Naive thymus-derived CD4-positive, alpha-beta T cell (primary cell): ENCODE measurements at regions not wholly inside any gene's neighbourhood (a gene's known extent, or its start where the extent isn't known, plus 50 kb on each side); places are given as distances from the start of the nearest gene placed in this dataset.

Source experiments
- ATAC-seq: fragments of 150-1000 bp; cut with Tn5 transposase; 2 replicates; pipeline ENCODE4 v1.10.0; 2021; ENCODE audit warnings: mild to moderate bottlenecking, moderate library complexity
- CTCF ChIA-PET: fragments of 350-600 bp; sonication (Branson Sonifier 250); formaldehyde crosslinking; loops from one replicate; lab custom pipeline; 2021; ENCODE audit warnings: antibody characterized with exemption; lab: Charles Lee
- POLR2A ChIA-PET: fragments of 350-600 bp; sonication (Branson Sonifier 250); formaldehyde crosslinking; loops from one replicate; lab custom pipeline; 2021; ENCODE audit warnings: antibody characterized with exemption, inconsistent platforms; lab: Charles Lee
- DNase-seq, 9 donors: peaks; one replicate each; pipeline versions ENCODE4 v3.0.0 to v3.0.0-alpha.2; 2020 to 2022; ENCODE audit warnings: mixed read lengths in 1 of 9
- H3K27ac ChIP-seq: one replicate; pipeline ENCODE4 v1.7.0; 2013; ENCODE audit warnings: mild to moderate bottlenecking, low read depth, low read length, moderate library complexity
- H3K27me3 ChIP-seq, 2 donors: one replicate each; pipeline ENCODE4 v1.7.0; 2013; ENCODE audit warnings: low read length in 2 of 2, mild to moderate bottlenecking in 2 of 2, moderate library complexity in 2 of 2; ENCODE audit not compliant: control insufficient read depth in 2 of 2, insufficient read depth in 2 of 2
- H3K36me3 ChIP-seq, 3 experiments: 1 replicate in 2 of 3; 2 replicates in 1 of 3; pipeline ENCODE4 v1.7.0; 2013; ENCODE audit warnings: low read length in 3 of 3, mild to moderate bottlenecking in 3 of 3, moderate library complexity in 1 of 3; ENCODE audit not compliant: insufficient read depth in 3 of 3, control insufficient read depth in 2 of 3
- H3K4me1 ChIP-seq, 2 donors: one replicate each; pipeline ENCODE4 v1.7.0; 2013; ENCODE audit warnings: low read length in 2 of 2, mild to moderate bottlenecking in 2 of 2, moderate library complexity in 1 of 2; ENCODE audit not compliant: control insufficient read depth in 2 of 2, insufficient read depth in 2 of 2
- H3K4me3 ChIP-seq: 2 replicates; pipeline ENCODE4 v1.7.0; 2013; ENCODE audit warnings: mild to moderate bottlenecking, low read length
- H3K9me3 ChIP-seq, 3 experiments: 1 replicate in 2 of 3; 2 replicates in 1 of 3; pipeline ENCODE4 v1.7.0; 2013; ENCODE audit warnings: low read length in 3 of 3; ENCODE audit not compliant: control insufficient read depth in 2 of 3
- H3K27ac Mint-ChIP-seq, 9 donors: one replicate each; pipeline ENCODE4 v1.8.0; 2020 to 2022; ENCODE audit warnings: mixed read lengths in 9 of 9, mild to moderate bottlenecking in 8 of 9, moderate library complexity in 5 of 9, inconsistent platforms in 2 of 9
- H3K27me3 Mint-ChIP-seq, 5 donors: one replicate each; pipeline ENCODE4 v1.8.0; 2021 to 2022; ENCODE audit warnings: mixed read lengths in 5 of 5, mild to moderate bottlenecking in 1 of 5
- H3K36me3 Mint-ChIP-seq, 5 donors: one replicate each; pipeline ENCODE4 v1.8.0; 2020 to 2022; ENCODE audit warnings: mixed read lengths in 5 of 5, mild to moderate bottlenecking in 3 of 5, inconsistent platforms in 1 of 5
- H3K4me1 Mint-ChIP-seq, 7 donors: one replicate each; pipeline ENCODE4 v1.8.0; 2020 to 2022; ENCODE audit warnings: mixed read lengths in 7 of 7, mild to moderate bottlenecking in 3 of 7, inconsistent platforms in 1 of 7
- H3K4me3 Mint-ChIP-seq, 10 donors: one replicate each; pipeline ENCODE4 v1.8.0; 2020 to 2022; ENCODE audit warnings: mild to moderate bottlenecking in 10 of 10, mixed read lengths in 10 of 10, moderate library complexity in 6 of 10, inconsistent platforms in 2 of 10
- H3K9me3 Mint-ChIP-seq, 11 donors: one replicate each; pipeline ENCODE4 v1.8.0; 2020 to 2022; ENCODE audit warnings: mixed read lengths in 11 of 11, mild to moderate bottlenecking in 4 of 11, inconsistent platforms in 1 of 11, moderate library complexity in 1 of 11
- intact Hi-C, 2 donors: fragments of 100-400 bp; cut with micrococcal nuclease; formaldehyde crosslinking; loops; one replicate each; pipeline ENCODE4 v1.15.1; 2023

GRCh38 chr16:51624080-51624775 is 473.2 kb upstream of the SALL1 start:
- H3K4me3 Mint-ChIP-seq, result no peak overlapping the region
- H3K4me1 Mint-ChIP-seq, result no peaks in the 10 kb centered on the region
- H3K27ac Mint-ChIP-seq, result no peak overlapping the region
- POLR2A ChIA-PET, result no interaction called here
- Histone ChIP-seq H3K4me3 (no peak overlapping the region), H3K36me3 (no peaks in the 10 kb centered on the region), H3K4me1 (no peaks in the 10 kb centered on the region), H3K9me3 (no peaks in the 10 kb centered on the region), H3K27me3 (no peaks in the 10 kb centered on the region), H3K27ac (no peak overlapping the region)
- DNase-seq, result no peak
- CTCF ChIA-PET, result no interaction called here
- no peak for ATAC-seq
- H3K36me3 Mint-ChIP-seq, result peaks cover 0 to 4% (median 0%) of the 10 kb centered on the region in 5 donors
- peaks cover 2 to 36% (median 14%) of the 10 kb centered on the region in 11 donors for H3K9me3 Mint-ChIP-seq
- intact Hi-C loops, result no loop called here
- H3K27me3 Mint-ChIP-seq, result no peaks in the 10 kb centered on the region

- peaks cover 2 to 21% (median 11%) of the 10 kb centered on the region in 11 donors for H3K9me3 Mint-ChIP-seq
- intact Hi-C loops, result no loop called here
- no peaks in the 10 kb centered on the region for H3K27me3 Mint-ChIP-seq
- POLR2A ChIA-PET, result no interaction called here
- Histone ChIP-seq H3K4me3 (no peak overlapping the region), H3K4me1 (no peaks in the 10 kb centered on the region), H3K27ac (no peak overlapping the region), H3K36me3 (no peaks in the 10 kb centered on the region), H3K27me3 (no peaks in the 10 kb centered on the region), H3K9me3 (no peaks in the 10 kb centered on the region)
- H3K4me3 Mint-ChIP-seq, result no peak overlapping the region
- CTCF ChIA-PET, result no interaction called here
- ATAC-seq, result no peak
- peaks cover 0 to 3% (median 0%) of the 10 kb centered on the region in 5 donors for H3K36me3 Mint-ChIP-seq
- H3K27ac Mint-ChIP-seq, result no peak overlapping the region
- H3K4me1 Mint-ChIP-seq, result no peaks in the 10 kb centered on the region
- DNase-seq, result no peak
Measured at GRCh38 chr16:51621610-51622009, 470.5 kb upstream of the SALL1 start.

GRCh38 chr16:51615141-51615540 is 464.1 kb upstream of the SALL1 start:
- POLR2A ChIA-PET, result no interaction called here
- H3K9me3 ChIP-seq, result no peaks in the 10 kb centered on the region
- no peaks in the 10 kb centered on the region for H3K4me1 ChIP-seq
- CTCF ChIA-PET, result no interaction called here
- peaks cover 0 to 26% (median 7%) of the 10 kb centered on the region in 11 donors for H3K9me3 Mint-ChIP-seq
- no peaks in the 10 kb centered on the region for H3K36me3 Mint-ChIP-seq
- no peaks in the 10 kb centered on the region for H3K27me3 Mint-ChIP-seq
- no peaks in the 10 kb centered on the region for H3K36me3 ChIP-seq
- H3K27ac ChIP-seq, result no peak overlapping the region
- intact Hi-C loops, result no loop called here
- no peaks in the 10 kb centered on the region for H3K4me1 Mint-ChIP-seq
- H3K4me3 ChIP-seq, result no peak overlapping the region
- no peaks in the 10 kb centered on the region for H3K27me3 ChIP-seq
- no peak for ATAC-seq
- DNase-seq, result no peak
- H3K4me3 Mint-ChIP-seq, result no peak overlapping the region
- H3K27ac Mint-ChIP-seq, result no peak overlapping the region

- peaks cover 2 to 18% (median 7%) of the 10 kb centered on the region in 11 donors for H3K9me3 Mint-ChIP-seq
- ATAC-seq (no peak), DNase-seq (no peak)
- H3K27ac Mint-ChIP-seq, result no peak overlapping the region
- ChIA-PET POLR2A (no interaction called here), CTCF (no interaction called here)
- no peaks in the 10 kb centered on the region for H3K36me3 ChIP-seq
- no peaks in the 10 kb centered on the region for H3K9me3 ChIP-seq
- H3K27ac ChIP-seq, result no peak overlapping the region
- no peaks in the 10 kb centered on the region for H3K4me1 Mint-ChIP-seq
- H3K27me3 Mint-ChIP-seq, result no peaks in the 10 kb centered on the region
- H3K4me1 ChIP-seq, result no peaks in the 10 kb centered on the region
- H3K27me3 ChIP-seq, result no peaks in the 10 kb centered on the region
- H3K36me3 Mint-ChIP-seq, result peaks cover 0 to 4% (median 0%) of the 10 kb centered on the region in 5 donors
- intact Hi-C loops, result no loop called here
- H3K4me3 ChIP-seq, result no peak overlapping the region
- no peak overlapping the region for H3K4me3 Mint-ChIP-seq
Measured at GRCh38 chr16:51607201-51607651, 456.2 kb upstream of the SALL1 start.

GRCh38 chr16:51596247-51596646 is 445.2 kb upstream of the SALL1 start:
- Histone ChIP-seq H3K4me3 (no peak overlapping the region), H3K9me3 (no peaks in the 10 kb centered on the region), H3K4me1 (no peaks in the 10 kb centered on the region), H3K36me3 (no peaks in the 10 kb centered on the region), H3K27ac (no peak overlapping the region), H3K27me3 (no peaks in the 10 kb centered on the region)
- ATAC-seq (no peak), DNase-seq (no peak)
- H3K27me3 Mint-ChIP-seq, result peaks cover 0 to 4% (median 0%) of the 10 kb centered on the region in 5 donors
- intact Hi-C loops, result no loop called here
- H3K27ac Mint-ChIP-seq, result no peak overlapping the region
- H3K4me3 Mint-ChIP-seq, result no peak overlapping the region
- ChIA-PET POLR2A (no interaction called here), CTCF (no interaction called here)
- no peaks in the 10 kb centered on the region for H3K4me1 Mint-ChIP-seq
- no peaks in the 10 kb centered on the region for H3K36me3 Mint-ChIP-seq
- peaks cover 2 to 18% (median 11%) of the 10 kb centered on the region in 11 donors for H3K9me3 Mint-ChIP-seq

GRCh38 chr16:51592535-51593300 is 441.6 kb upstream of the SALL1 start:
- CTCF ChIA-PET, result no interaction called here
- ATAC-seq (no peak), DNase-seq (no peak)
- no peak overlapping the region for H3K27ac ChIP-seq
- no peaks in the 10 kb centered on the region for H3K4me1 ChIP-seq
- no peak overlapping the region for H3K27ac Mint-ChIP-seq
- intact Hi-C loops, result no loop called here
- H3K27me3 ChIP-seq, result no peaks in the 10 kb centered on the region
- H3K4me1 Mint-ChIP-seq, result no peaks in the 10 kb centered on the region
- H3K36me3 Mint-ChIP-seq, result no peaks in the 10 kb centered on the region
- peaks cover 0 to 12% (median 6%) of the 10 kb centered on the region in 11 donors for H3K9me3 Mint-ChIP-seq
- H3K27me3 Mint-ChIP-seq, result peaks cover 0 to 4% (median 0%) of the 10 kb centered on the region in 5 donors
- POLR2A ChIA-PET, result no interaction called here
- H3K9me3 ChIP-seq, result peaks cover 0 to 4% (median 0%) of the 10 kb centered on the region in 3 experiments
- H3K36me3 ChIP-seq, result no peaks in the 10 kb centered on the region
- no peak overlapping the region for H3K4me3 Mint-ChIP-seq
- H3K4me3 ChIP-seq, result no peak overlapping the region
